GM12878 (cell line): ENCODE measurements at regions not wholly inside any gene's neighbourhood (a gene's known extent, or its start where the extent isn't known, plus 50 kb on each side); places are given as distances from the start of the nearest gene placed in this dataset.

Experiments used
- ATAC-seq: fragments of 200-7000 bp; cut with Tn5 transposase; 3 replicates; pipeline ENCODE4 v1.9.1; 2020; ENCODE audit warnings: mild to moderate bottlenecking, moderate library complexity
- BruUV-seq: library from RNA; stranded (reverse); fragments of 400-500 nt; replicated peaks from 2 replicates; lab custom pipeline; 2021; lab: Mats Ljungman, UMichigan
- CTCF ChIA-PET: fragments of 300-600 bp; sonication (Branson Sonifier 250); formaldehyde crosslinking; extraction: SDS; loops from one replicate; lab custom pipeline; 2021; ENCODE audit warnings: inconsistent platforms; lab: Yijun Ruan, JAX
- POLR2A ChIA-PET: fragments of 350-600 bp; formaldehyde crosslinking; extraction: SDS; loops from one replicate; lab custom pipeline; 2021; ENCODE audit warnings: inconsistent platforms; lab: Charles Lee
- RAD21 ChIA-PET: fragments of 300-600 bp; sonication (Branson Sonifier 250); formaldehyde crosslinking; loops from one replicate; lab custom pipeline; 2023; ENCODE audit warnings: antibody characterized with exemption; ENCODE audit not compliant: unreplicated experiment; lab: Charles Lee
- SMC1A ChIA-PET: fragments of 300-600 bp; sonication (Branson Sonifier 250); formaldehyde crosslinking; loops from one replicate; lab custom pipeline; 2023; ENCODE audit not compliant: unreplicated experiment, uncharacterized antibody; lab: Charles Lee
- DNase-seq: peaks from one replicate; pipeline ENCODE4 v3.0.0-alpha.2; 2011; ENCODE audit warnings: low read depth, low spot score
- FAIRE-seq: peaks from 3 replicates; lab custom pipeline; 2011; peaks lifted over from hg19 to GRCh38; lab: Jason Lieb, UNC
- H2AFZ ChIP-seq: 2 replicates; pipeline ENCODE4 v1.6.0; 2011; ENCODE audit warnings: low read depth, low read length, control low read depth; ENCODE audit not compliant: control insufficient read depth
- H3K27ac ChIP-seq: 2 replicates; pipeline ENCODE4 v1.5.1; 2011; ENCODE audit warnings: control low read depth; ENCODE audit not compliant: control insufficient read depth, insufficient read depth
- H3K27me3 ChIP-seq, 2 experiments: replicated peaks in 1 of 2; 2 replicates each; pipeline versions ENCODE4 v1.6.0 to v1.6.1; 2011; ENCODE audit warnings: low read length in 1 of 2; ENCODE audit not compliant: control insufficient read depth in 2 of 2, insufficient read depth in 2 of 2
- H3K36me3 ChIP-seq, 2 experiments: 2 replicates each; pipeline ENCODE4 v1.5.1; 2011; ENCODE audit warnings: low read length in 1 of 2; ENCODE audit not compliant: control insufficient read depth in 2 of 2, insufficient read depth in 2 of 2
- H3K4me1 ChIP-seq: 2 replicates; pipeline ENCODE4 v1.6.1; 2011; ENCODE audit warnings: mild to moderate bottlenecking, low read length, moderate library complexity, mixed read lengths; ENCODE audit not compliant: control insufficient read depth, insufficient read depth
- H3K4me2 ChIP-seq: 2 replicates; pipeline ENCODE4 v1.6.0; 2011; ENCODE audit warnings: control low read depth; ENCODE audit not compliant: control insufficient read depth, insufficient read depth
- H3K4me3 ChIP-seq: fragments of 200-600 bp; sonication (generic); 2 replicates; pipeline ENCODE4 v1.5.1; 2016
- H3K79me2 ChIP-seq: 2 replicates; pipeline ENCODE4 v1.6.0; 2011; ENCODE audit warnings: low read length; ENCODE audit not compliant: control insufficient read depth, insufficient read depth
- H3K9ac ChIP-seq: 2 replicates; pipeline ENCODE4 v1.8.0; 2011; ENCODE audit warnings: low read length, control low read depth, mixed read lengths; ENCODE audit not compliant: control insufficient read depth, insufficient read depth
- H3K9me3 ChIP-seq: replicated peaks from 3 replicates; pipeline ENCODE4 v1.5.1; 2011; ENCODE audit warnings: mild to moderate bottlenecking, low read length; ENCODE audit not compliant: control insufficient read depth, insufficient read depth
- H4K20me1 ChIP-seq: 2 replicates; pipeline ENCODE4 v1.6.0; 2011; ENCODE audit not compliant: control insufficient read depth, insufficient read depth
- ATF7 ChIP-seq: fragments of 450-650 bp; IDR thresholded peaks from 2 replicates; pipeline ENCODE4 v1.6.1; 2016; ENCODE audit warnings: low read depth, mild to moderate bottlenecking
- HSF1 ChIP-seq: fragments of 150-350 bp; IDR thresholded peaks from 2 replicates; pipeline ENCODE4 v1.6.1; 2014; ENCODE audit warnings: mild to moderate bottlenecking, low read depth, low read length
- JUND ChIP-seq: IDR thresholded peaks from 2 replicates; pipeline ENCODE4 v1.6.1; 2012; ENCODE audit warnings: low read depth, mild to moderate bottlenecking, low read length, improper control_type of control experiment, moderate library complexity
- NFIC ChIP-seq: IDR thresholded peaks from 2 replicates; pipeline ENCODE4 v1.6.1; 2012; ENCODE audit warnings: low read depth, mild to moderate bottlenecking, inconsistent platforms, low read length, moderate library complexity
- NFXL1 ChIP-seq: fragments of 450-650 bp; IDR thresholded peaks from 2 replicates; pipeline ENCODE4 v1.6.1; 2017; ENCODE audit warnings: antibody characterized with exemption, mild to moderate bottlenecking, borderline replicate concordance
- NFYB ChIP-seq: IDR thresholded peaks from 2 replicates; pipeline ENCODE4 v1.6.1; 2011; ENCODE audit warnings: low read depth, mild to moderate bottlenecking, low read length, improper control_type of control experiment, moderate library complexity; ENCODE audit not compliant: insufficient read depth
- NKRF ChIP-seq: fragments of 450-650 bp; conservative IDR thresholded peaks from 2 replicates; pipeline ENCODE4 v1.6.1; 2017; ENCODE audit warnings: mild to moderate bottlenecking, moderate library complexity
- RUNX3 ChIP-seq: IDR thresholded peaks from 2 replicates; pipeline ENCODE4 v1.6.1; 2012; ENCODE audit warnings: low read length, inconsistent platforms
- SMAD5 ChIP-seq: IDR thresholded peaks from 2 replicates; pipeline ENCODE4 v1.6.1; 2016; ENCODE audit warnings: antibody characterized with exemption, low read depth
- SMARCA5 ChIP-seq: fragments of 450-650 bp; IDR thresholded peaks from 2 replicates; pipeline ENCODE4 v1.6.1; 2017; ENCODE audit warnings: mild to moderate bottlenecking
- YY1 ChIP-seq: IDR thresholded peaks from 2 replicates; pipeline ENCODE4 v1.6.1; 2011; ENCODE audit warnings: low read depth, mild to moderate bottlenecking, low read length
- ZNF622 ChIP-seq: fragments of 450-650 bp; IDR thresholded peaks from 2 replicates; pipeline ENCODE4 v1.6.1; 2017; ENCODE audit warnings: mild to moderate bottlenecking, inconsistent platforms
- WGBS: methylation state at CpG from one replicate; pipeline ENCODE4 v1.1.6; 2016; ENCODE audit warnings: low lambda C conversion rate; ENCODE audit not compliant: insufficient replicate concordance, insufficient coverage; ENCODE audit errors: missing lambda C conversion rate; 5-methylcytosine and 5-hydroxymethylcytosine counted together
- in situ Hi-C: fragments of 300-500 bp; cut with MboI; formaldehyde crosslinking; loops from 9 replicates; pipeline ENCODE4 v1.14.3; 2018; ENCODE audit warnings: mixed read lengths
- intact Hi-C: fragments of 100-400 bp; cut with micrococcal nuclease; formaldehyde crosslinking; loops from one replicate; pipeline ENCODE4 v1.14.2; 2022; ENCODE audit not compliant: unreplicated experiment

GRCh38 chr18:24656050-24656449 lies 195.6 kb downstream of the HRH4 start:
- POLR2A ChIA-PET = no interaction called here
- no peaks in the 10 kb centered on the region for H4K20me1 ChIP-seq
- no peak overlapping the region for H3K9ac ChIP-seq
- DNase-seq (no peak), ATAC-seq (no peak), FAIRE-seq (no peak)
- no peaks in the 10 kb centered on the region for H3K9me3 ChIP-seq
- WGBS = 9% methylated on average over 4 of the region's 4 CpGs
- no peaks in the 10 kb centered on the region for H3K79me2 ChIP-seq
- SMC1A ChIA-PET = no interaction called here
- no peaks in the 10 kb centered on the region for H3K27me3 ChIP-seq
- CTCF ChIA-PET = interaction anchor here (1.0 kb wide), 1 partner anchor 71 kb away, joined by 3 read pairs; no protein-coding TSS in a partner anchor
- TF ChIP-seq SMARCA5 = no peak
- TF ChIP-seq SMAD5 = no peak
- TF ChIP-seq HSF1 = no peak
- no peak for TF ChIP-seq NFIC
- TF ChIP-seq YY1 = no peak
- TF ChIP-seq NKRF = no peak
- no peak for TF ChIP-seq NFYB
- no peak for TF ChIP-seq JUND
- no peak for TF ChIP-seq ATF7
- TF ChIP-seq ZNF622 = no peak
- no peak for TF ChIP-seq RUNX3
- TF ChIP-seq NFXL1 = no peak
- in situ Hi-C loops = no loop called here
- H2AFZ ChIP-seq = no peak overlapping the region
- intact Hi-C loops = no loop called here
- H3K4me3 ChIP-seq = no peak overlapping the region
- no peak overlapping the region for H3K4me2 ChIP-seq
- RAD21 ChIA-PET = no interaction called here
- H3K36me3 ChIP-seq = no peaks in the 10 kb centered on the region
- BruUV-seq = no TSS peak
- H3K27ac ChIP-seq = no peak overlapping the region
- H3K4me1 ChIP-seq = no peaks in the 10 kb centered on the region; the same call in 1 of the 2 replicates
